ENCODE measurements at regions not wholly inside any gene's neighbourhood (a gene's known extent, or its start where the extent isn't known, plus 50 kb on each side); places are given as distances from the start of the nearest gene placed in this dataset.

GRCh38 chr13:33644581-33645543, 173.1 kb upstream of the RFC3 start:
- TF ChIP-seq POLR2AphosphoS5 (IDR thresholded peaks at IDR 0.05; ENCODE audit: low read length) (no peak), MYC (IDR thresholded peaks at IDR 0.05; ENCODE audit: insufficient read depth, insufficient read length, insufficient replicate concordance, low read length, severe bottlenecking) (no peak)

Data from GM12878 (cell line).